ENCODE measurements at regions not wholly inside any gene's neighbourhood (a gene's known extent, or its start where the extent isn't known, plus 50 kb on each side); places are given as distances from the start of the nearest gene placed in this dataset.
A peak's percentile ranks its signal among the peaks of the same experiment; 100 is the strongest.

DNA sequence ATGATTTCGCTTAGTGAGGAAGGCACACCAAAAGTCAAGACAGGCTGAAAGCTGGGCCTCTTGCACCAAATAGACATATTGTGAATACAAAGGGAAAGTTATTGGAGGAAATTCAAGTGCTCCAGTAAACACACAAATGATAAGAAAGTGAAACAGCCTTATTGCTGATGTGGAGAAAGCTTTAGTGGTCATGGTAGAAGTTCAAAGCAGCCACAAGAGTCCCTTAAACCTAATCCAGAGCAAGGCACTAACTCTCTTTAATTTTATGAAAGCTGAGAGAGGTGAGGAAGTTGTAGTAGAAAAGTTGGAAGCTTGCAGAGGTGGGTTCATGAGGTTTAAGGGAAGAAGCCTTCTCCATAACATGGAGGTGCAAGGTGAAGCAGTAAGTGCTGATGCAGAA, 988.3 kb downstream of the VRK1 start:
- Histone ChIP-seq H3K4me1 (ENCODE audit: control insufficient read depth in 2 of 3, insufficient read depth in 2 of 3, low read depth in 1 of 3, low read length in 3 of 3) (no peaks in the 10 kb centered on the region), H3K4me3 (ENCODE audit: low read length in 3 of 3) (no peak overlapping the region), H3K9ac (ENCODE audit: low read length in 3 of 3) (no peak overlapping the region), H3K27me3 (ENCODE audit: control insufficient read depth, insufficient read depth, low read length) (no peaks in the 10 kb centered on the region), H3K27ac (ENCODE audit: low read depth in 2 of 2, low read length in 2 of 2) (no peak overlapping the region), H3K9me3 (ENCODE audit: control insufficient read depth in 2 of 3, insufficient read depth in 1 of 3, low read length in 3 of 3) (no peaks in the 10 kb centered on the region), H3K36me3 (ENCODE audit: control insufficient read depth in 2 of 3, insufficient read depth in 3 of 3, low read length in 3 of 3) (no peaks in the 10 kb centered on the region)
- intact Hi-C loops (cut with DNase I): no loop called here
- FAIRE-seq (no peak), DNase-seq (no peak)
- TF ChIP-seq, protein P1, sequence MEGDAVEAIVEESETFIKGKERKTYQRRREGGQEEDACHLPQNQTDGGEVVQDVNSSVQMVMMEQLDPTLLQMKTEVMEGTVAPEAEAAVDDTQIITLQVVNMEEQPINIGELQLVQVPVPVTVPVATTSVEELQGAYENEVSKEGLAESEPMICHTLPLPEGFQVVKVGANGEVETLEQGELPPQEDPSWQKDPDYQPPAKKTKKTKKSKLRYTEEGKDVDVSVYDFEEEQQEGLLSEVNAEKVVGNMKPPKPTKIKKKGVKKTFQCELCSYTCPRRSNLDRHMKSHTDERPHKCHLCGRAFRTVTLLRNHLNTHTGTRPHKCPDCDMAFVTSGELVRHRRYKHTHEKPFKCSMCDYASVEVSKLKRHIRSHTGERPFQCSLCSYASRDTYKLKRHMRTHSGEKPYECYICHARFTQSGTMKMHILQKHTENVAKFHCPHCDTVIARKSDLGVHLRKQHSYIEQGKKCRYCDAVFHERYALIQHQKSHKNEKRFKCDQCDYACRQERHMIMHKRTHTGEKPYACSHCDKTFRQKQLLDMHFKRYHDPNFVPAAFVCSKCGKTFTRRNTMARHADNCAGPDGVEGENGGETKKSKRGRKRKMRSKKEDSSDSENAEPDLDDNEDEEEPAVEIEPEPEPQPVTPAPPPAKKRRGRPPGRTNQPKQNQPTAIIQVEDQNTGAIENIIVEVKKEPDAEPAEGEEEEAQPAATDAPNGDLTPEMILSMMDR (IDR thresholded peaks at IDR 0.05; ENCODE audit: borderline replicate concordance, extremely low read depth, insufficient read depth): no peak

DNA sequence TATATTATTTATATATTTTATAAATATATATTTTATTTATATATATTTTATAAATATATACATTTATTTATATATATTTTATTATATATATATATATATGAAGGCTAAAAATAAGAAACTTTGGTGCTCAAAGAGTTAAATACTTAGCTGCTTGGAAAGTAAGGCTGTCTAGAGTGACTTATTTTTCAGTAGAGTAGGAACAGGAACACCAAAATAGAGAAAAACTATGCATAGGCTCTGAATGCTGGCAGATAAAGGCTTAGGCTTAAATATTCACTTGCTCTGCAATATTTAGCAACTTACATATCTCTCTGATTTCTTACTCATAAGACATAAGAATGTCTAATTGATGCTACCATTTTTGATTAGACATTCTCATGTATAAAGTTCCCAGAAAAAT, 991.2 kb downstream of the VRK1 start:
- no peaks in the 10 kb centered on the region for H3K36me3 ChIP-seq (ENCODE audit: control insufficient read depth in 2 of 3, insufficient read depth in 3 of 3, low read length in 3 of 3)
- no peak overlapping the region for H3K27ac ChIP-seq (ENCODE audit: low read depth in 2 of 2, low read length in 2 of 2)
- H3K4me3 ChIP-seq (ENCODE audit: low read length in 3 of 3): no peak overlapping the region
- H3K4me1 ChIP-seq (ENCODE audit: control insufficient read depth in 2 of 3, insufficient read depth in 2 of 3, low read depth in 1 of 3, low read length in 3 of 3): no peaks in the 10 kb centered on the region
- DNase-seq (peak in 1 of 5 donors; percentile 2), FAIRE-seq (no peak)
- TF ChIP-seq, protein P1 (IDR thresholded peaks at IDR 0.05; ENCODE audit: borderline replicate concordance, extremely low read depth, insufficient read depth): no peak
- H3K9ac ChIP-seq (ENCODE audit: low read length in 3 of 3): no peak overlapping the region
- intact Hi-C loops (cut with DNase I): no loop called here
- no peaks in the 10 kb centered on the region for H3K9me3 ChIP-seq (ENCODE audit: control insufficient read depth in 2 of 3, insufficient read depth in 1 of 3, low read length in 3 of 3)
- no peaks in the 10 kb centered on the region for H3K27me3 ChIP-seq (ENCODE audit: control insufficient read depth, insufficient read depth, low read length)

DNA sequence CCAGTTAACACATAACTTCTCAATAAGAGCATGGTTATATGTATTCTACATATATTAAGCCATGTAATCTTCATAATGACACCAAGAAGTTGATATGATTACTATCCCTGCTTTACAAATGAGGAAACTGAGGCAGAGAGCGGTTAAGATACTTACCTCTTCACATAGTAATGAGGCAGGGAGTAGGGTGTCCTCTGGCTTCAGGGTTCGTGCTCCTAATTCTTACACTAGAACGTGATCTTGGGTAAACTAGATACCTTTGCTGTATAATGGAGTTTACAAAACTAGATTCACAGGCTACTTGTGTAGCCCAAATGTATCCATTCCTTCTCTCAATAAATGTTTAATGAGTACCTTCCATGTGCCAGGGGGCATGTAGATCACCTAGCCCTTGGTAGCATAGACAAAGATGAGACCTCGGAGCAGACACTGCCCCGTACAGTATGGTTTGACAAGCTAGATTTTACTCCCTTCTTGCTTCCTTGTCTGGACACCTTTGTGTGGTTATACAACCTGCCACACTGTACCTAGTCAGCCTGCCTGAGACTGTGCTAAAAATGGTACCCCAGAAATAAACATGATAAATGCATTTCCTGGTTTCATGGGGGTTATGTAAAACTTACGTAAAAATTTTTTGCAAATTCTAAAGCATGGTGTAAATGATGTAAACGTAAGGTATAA, 991.8 kb downstream of the VRK1 start:
- intact Hi-C loops (cut with DNase I): no loop called here
- H3K4me3 ChIP-seq (ENCODE audit: low read length in 3 of 3): no peak overlapping the region
- H3K36me3 ChIP-seq (ENCODE audit: control insufficient read depth in 2 of 3, insufficient read depth in 3 of 3, low read length in 3 of 3): no peaks in the 10 kb centered on the region
- no peak for FAIRE-seq
- H3K9me3 ChIP-seq (ENCODE audit: control insufficient read depth in 2 of 3, insufficient read depth in 1 of 3, low read length in 3 of 3): no peaks in the 10 kb centered on the region
- H3K27me3 ChIP-seq (ENCODE audit: control insufficient read depth, insufficient read depth, low read length): no peaks in the 10 kb centered on the region
- H3K9ac ChIP-seq (ENCODE audit: low read length in 3 of 3): no peak overlapping the region
- TF ChIP-seq, protein P1 (IDR thresholded peaks at IDR 0.05; ENCODE audit: borderline replicate concordance, extremely low read depth, insufficient read depth): no peak
- no peak overlapping the region for H3K27ac ChIP-seq (ENCODE audit: low read depth in 2 of 2, low read length in 2 of 2)
- H3K4me1 ChIP-seq (ENCODE audit: control insufficient read depth in 2 of 3, insufficient read depth in 2 of 3, low read depth in 1 of 3, low read length in 3 of 3): no peaks in the 10 kb centered on the region
- no peak for DNase-seq

DNA sequence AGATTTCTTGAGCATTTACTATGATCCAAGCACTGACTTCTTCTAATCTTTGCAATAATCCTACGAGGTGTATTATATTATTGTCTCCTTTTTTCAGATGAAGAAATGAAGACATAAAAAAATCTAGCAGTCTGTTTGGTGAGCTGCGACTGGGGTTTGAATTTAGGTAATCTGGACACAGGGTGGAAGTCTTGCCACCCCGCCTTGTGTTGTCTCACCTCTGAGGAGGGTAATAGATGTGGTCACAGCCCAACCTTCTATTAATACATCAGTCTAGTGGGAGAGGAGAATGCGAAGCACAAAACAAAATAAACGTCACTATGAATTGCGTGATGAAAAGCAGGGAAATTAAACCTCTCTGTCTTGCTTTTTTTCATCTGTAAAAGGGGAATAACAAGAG, 993.9 kb downstream of the VRK1 start:
- TF ChIP-seq, protein P1 (IDR thresholded peaks at IDR 0.05; ENCODE audit: borderline replicate concordance, extremely low read depth, insufficient read depth): no peak
- H3K9me3 ChIP-seq (ENCODE audit: control insufficient read depth in 2 of 3, insufficient read depth in 1 of 3, low read length in 3 of 3): no peaks in the 10 kb centered on the region
- no peaks in the 10 kb centered on the region for H3K4me1 ChIP-seq (ENCODE audit: control insufficient read depth in 2 of 3, insufficient read depth in 2 of 3, low read depth in 1 of 3, low read length in 3 of 3)
- DNase-seq (no peak), FAIRE-seq (no peak)
- no peak overlapping the region for H3K9ac ChIP-seq (ENCODE audit: low read length in 3 of 3)
- H3K27ac ChIP-seq (ENCODE audit: low read depth in 2 of 2, low read length in 2 of 2): no peak overlapping the region
- no peaks in the 10 kb centered on the region for H3K27me3 ChIP-seq (ENCODE audit: control insufficient read depth, insufficient read depth, low read length)
- H3K4me3 ChIP-seq (ENCODE audit: low read length in 3 of 3): no peak overlapping the region
- H3K36me3 ChIP-seq (ENCODE audit: control insufficient read depth in 2 of 3, insufficient read depth in 3 of 3, low read length in 3 of 3): no peaks in the 10 kb centered on the region
- intact Hi-C loops (cut with DNase I): no loop called here

Data from kidney (tissue), 13 donors.